ENCODE measurements at regions not wholly inside any gene's neighbourhood (a gene's known extent, or its start where the extent isn't known, plus 50 kb on each side); places are given as distances from the start of the nearest gene placed in this dataset.

- FAIRE-seq, result no peak
- H3K27ac Mint-ChIP-seq (ENCODE audit: unreplicated experiment), result no peak overlapping the region
- H3K27me3 Mint-ChIP-seq (ENCODE audit: low read depth, unreplicated experiment), result no peaks in the 10 kb centered on the region
Observed at GRCh38 chr10:83302623-83303022, 836.7 kb upstream of the GHITM start.

GRCh38 chr10:83310688-83311087 lies 828.6 kb upstream of the GHITM start:
- Histone ChIP-seq H3K4me1 (ENCODE audit: insufficient read depth, low read length) (no peaks in the 10 kb centered on the region), H3K4me2 (ENCODE audit: low read length) (no peak overlapping the region), H3K4me3 (ENCODE audit: insufficient read depth, low read depth, low read length) (no peak overlapping the region), H3K27ac (ENCODE audit: low read depth, low read length) (no peak overlapping the region), H3K27me3 (ENCODE audit: insufficient read depth, low read length) (no peaks in the 10 kb centered on the region), H3K9me3 (ENCODE audit: insufficient read depth, low read depth, low read length) (no peaks in the 10 kb centered on the region), H3K79me2 (ENCODE audit: insufficient read depth, low read length) (no peaks in the 10 kb centered on the region), H4K20me1 (ENCODE audit: insufficient read depth, low read length) (no peaks in the 10 kb centered on the region), H2AFZ (ENCODE audit: low read depth, low read length) (no peak overlapping the region), H3K36me3 (ENCODE audit: insufficient read depth, low read length) (no peaks in the 10 kb centered on the region), H3K9ac (ENCODE audit: low read length) (no peak overlapping the region)
- FAIRE-seq, result no peak
- peaks cover 3% of the 10 kb centered on the region for H3K27me3 Mint-ChIP-seq (ENCODE audit: low read depth, unreplicated experiment)
- H3K27ac Mint-ChIP-seq (ENCODE audit: unreplicated experiment), result no peak overlapping the region
- no peaks in the 10 kb centered on the region for H3K36me3 Mint-ChIP-seq (ENCODE audit: low read depth, unreplicated experiment)
- no peak for TF ChIP-seq EZH2 (IDR thresholded peaks at IDR 0.05; ENCODE audit: insufficient read depth, low read length)
- TF ChIP-seq CTCF (IDR thresholded peaks at IDR 0.05; ENCODE audit: insufficient read depth, low read depth, low read length), result no peak
- peaks cover 4% of the 10 kb centered on the region for H3K9me3 Mint-ChIP-seq (ENCODE audit: unreplicated experiment)
- DNase-seq (ENCODE audit: low read depth), result no peak
- H3K4me3 Mint-ChIP-seq (ENCODE audit: unreplicated experiment), result no peak overlapping the region
- no peaks in the 10 kb centered on the region for H3K4me1 Mint-ChIP-seq (ENCODE audit: low read depth, unreplicated experiment)

More at GRCh38 chr10:83302623-83303022, 836.7 kb upstream of the GHITM start:
- Histone ChIP-seq H3K4me2 (ENCODE audit: low read length) (no peak overlapping the region), H4K20me1 (ENCODE audit: insufficient read depth, low read length) (no peaks in the 10 kb centered on the region), H3K79me2 (ENCODE audit: insufficient read depth, low read length) (no peaks in the 10 kb centered on the region), H3K27me3 (ENCODE audit: insufficient read depth, low read length) (no peaks in the 10 kb centered on the region), H3K9me3 (ENCODE audit: insufficient read depth, low read depth, low read length) (no peaks in the 10 kb centered on the region), H3K27ac (ENCODE audit: low read depth, low read length) (no peak overlapping the region), H3K4me3 (ENCODE audit: insufficient read depth, low read depth, low read length) (no peak overlapping the region), H3K4me1 (ENCODE audit: insufficient read depth, low read length) (no peaks in the 10 kb centered on the region), H3K9ac (ENCODE audit: low read length) (no peak overlapping the region), H3K36me3 (ENCODE audit: insufficient read depth, low read length) (no peaks in the 10 kb centered on the region), H2AFZ (ENCODE audit: low read depth, low read length) (no peak overlapping the region)
- H3K4me3 Mint-ChIP-seq (ENCODE audit: unreplicated experiment), result no peak overlapping the region
- no peak for TF ChIP-seq EZH2 (IDR thresholded peaks at IDR 0.05; ENCODE audit: insufficient read depth, low read length)
- no peak for TF ChIP-seq CTCF (IDR thresholded peaks at IDR 0.05; ENCODE audit: insufficient read depth, low read depth, low read length)
- DNase-seq (ENCODE audit: low read depth), result no peak
- no peaks in the 10 kb centered on the region for H3K9me3 Mint-ChIP-seq (ENCODE audit: unreplicated experiment)
- H3K4me1 Mint-ChIP-seq (ENCODE audit: low read depth, unreplicated experiment), result no peaks in the 10 kb centered on the region
- no peaks in the 10 kb centered on the region for H3K36me3 Mint-ChIP-seq (ENCODE audit: low read depth, unreplicated experiment)

- no peak overlapping the region for H3K27ac ChIP-seq (ENCODE audit: low read depth, low read length)
- H3K27ac Mint-ChIP-seq (ENCODE audit: unreplicated experiment), result no peak overlapping the region
- no peak for DNase-seq (ENCODE audit: low read depth)
- H3K9me3 ChIP-seq (ENCODE audit: insufficient read depth, low read depth, low read length), result no peaks in the 10 kb centered on the region
- no peaks in the 10 kb centered on the region for H3K4me1 Mint-ChIP-seq (ENCODE audit: low read depth, unreplicated experiment)
- FAIRE-seq, result no peak
- H3K4me3 Mint-ChIP-seq (ENCODE audit: unreplicated experiment), result no peak overlapping the region
- H3K4me3 ChIP-seq (ENCODE audit: insufficient read depth, low read depth, low read length), result no peak overlapping the region
- H3K36me3 ChIP-seq (ENCODE audit: insufficient read depth, low read length), result no peaks in the 10 kb centered on the region
- H3K27me3 ChIP-seq (ENCODE audit: insufficient read depth, low read length), result no peaks in the 10 kb centered on the region
- no peak overlapping the region for H2AFZ ChIP-seq (ENCODE audit: low read depth, low read length)
- no peak overlapping the region for H3K4me2 ChIP-seq (ENCODE audit: low read length)
- H3K9me3 Mint-ChIP-seq (ENCODE audit: unreplicated experiment), result peaks cover 4% of the 10 kb centered on the region
- no peaks in the 10 kb centered on the region for H3K36me3 Mint-ChIP-seq (ENCODE audit: low read depth, unreplicated experiment)
- H3K9ac ChIP-seq (ENCODE audit: low read length), result no peak overlapping the region
- no peaks in the 10 kb centered on the region for H3K4me1 ChIP-seq (ENCODE audit: insufficient read depth, low read length)
- H3K27me3 Mint-ChIP-seq (ENCODE audit: low read depth, unreplicated experiment), result peaks cover 3% of the 10 kb centered on the region
- H3K79me2 ChIP-seq (ENCODE audit: insufficient read depth, low read length), result no peaks in the 10 kb centered on the region
- TF ChIP-seq CTCF (IDR thresholded peaks at IDR 0.05; ENCODE audit: insufficient read depth, low read depth, low read length) (no peak), EZH2 (IDR thresholded peaks at IDR 0.05; ENCODE audit: insufficient read depth, low read length) (no peak)
- H4K20me1 ChIP-seq (ENCODE audit: insufficient read depth, low read length), result no peaks in the 10 kb centered on the region
Observed at GRCh38 chr10:83312570-83312969, 826.7 kb upstream of the GHITM start.
